Stimulated activated naive B cell treated with anti-CD40 and anti-IgM and Interleukin-4, amounts not matched to agents 10 μg/mL and 1 μg/mL and 100 μg/mL, for 72 hours (primary cell): ENCODE measurements at regions not wholly inside any gene's neighbourhood (a gene's known extent, or its start where the extent isn't known, plus 50 kb on each side); places are given as distances from the start of the nearest gene placed in this dataset.
"Not testable (repeated sequence)": the region's sequence is repeated elsewhere in the genome, so short reads cannot be mapped to it uniquely, and the experiment has no call there.

Source experiments
- ATAC-seq, 2 donors: fragments of 150-1000 bp; cut with Tn5 transposase; replicated peaks; 2 replicates each; pipeline ENCODE4 v1.10.0; 2021; ENCODE audit warnings: moderate library complexity in 1 of 2
- DNase-seq: peaks from one replicate; pipeline ENCODE4 v3.0.0; 2021
- H3K27ac Mint-ChIP-seq: one replicate; pipeline ENCODE4 v1.8.0; 2022; ENCODE audit warnings: mild to moderate bottlenecking, mixed read lengths
- H3K27me3 Mint-ChIP-seq, 2 donors: one replicate each; pipeline ENCODE4 v1.8.0; 2022; ENCODE audit warnings: mixed read lengths in 2 of 2
- H3K36me3 Mint-ChIP-seq, 2 donors: one replicate each; pipeline ENCODE4 v1.8.0; 2022; ENCODE audit warnings: mixed read lengths in 2 of 2, mild to moderate bottlenecking in 1 of 2
- H3K4me1 Mint-ChIP-seq, 2 donors: one replicate each; pipeline ENCODE4 v1.8.0; 2022; ENCODE audit warnings: mixed read lengths in 2 of 2, mild to moderate bottlenecking in 1 of 2
- H3K4me3 Mint-ChIP-seq, 2 donors: one replicate each; pipeline ENCODE4 v1.8.0; 2022; ENCODE audit warnings: mild to moderate bottlenecking in 2 of 2, mixed read lengths in 2 of 2, moderate library complexity in 1 of 2
- H3K9me3 Mint-ChIP-seq, 2 donors: one replicate each; pipeline ENCODE4 v1.8.0; 2022; ENCODE audit warnings: mixed read lengths in 2 of 2, mild to moderate bottlenecking in 1 of 2

- H3K27ac Mint-ChIP-seq = no peak overlapping the region
- H3K4me3 Mint-ChIP-seq = no peak overlapping the region
- no peaks in the 10 kb centered on the region for H3K4me1 Mint-ChIP-seq
- peaks cover 9 to 12% of the 10 kb centered on the region in 2 donors for H3K27me3 Mint-ChIP-seq
- no peak for DNase-seq
- no peaks in the 10 kb centered on the region for H3K9me3 Mint-ChIP-seq
- no peak for ATAC-seq
- no peaks in the 10 kb centered on the region for H3K36me3 Mint-ChIP-seq
Observed at GRCh38 chr3:22378869-22379268, 627.9 kb upstream of the ZNF385D start.

- Mint-ChIP-seq H3K27me3 (peaks cover 0 to 5% of the 10 kb centered on the region in 2 donors), H3K4me3 (no peak overlapping the region), H3K36me3 (no peaks in the 10 kb centered on the region), H3K4me1 (no peaks in the 10 kb centered on the region), H3K9me3 (no peaks in the 10 kb centered on the region), H3K27ac (no peak overlapping the region)
- ATAC-seq (no peak), DNase-seq (no peak)
Observed at GRCh38 chr3:22380253-22380652, 629.2 kb upstream of the ZNF385D start.

GRCh38 chr3:22381564-22381963 lies 630.6 kb upstream of the ZNF385D start:
- DNase-seq = not testable (repeated sequence)

GRCh38 chr3:22383285-22383684 lies 632.3 kb upstream of the ZNF385D start:
- peaks cover 0 to 5% of the 10 kb centered on the region in 2 donors for H3K27me3 Mint-ChIP-seq
- H3K9me3 Mint-ChIP-seq = no peaks in the 10 kb centered on the region
- no peaks in the 10 kb centered on the region for H3K36me3 Mint-ChIP-seq
- DNase-seq (no peak), ATAC-seq (no peak)
- no peak overlapping the region for H3K27ac Mint-ChIP-seq
- no peaks in the 10 kb centered on the region for H3K4me1 Mint-ChIP-seq
- H3K4me3 Mint-ChIP-seq = no peak overlapping the region

More at GRCh38 chr3:22381564-22381963, 630.6 kb upstream of the ZNF385D start:
- not testable (repeated sequence) for H3K9me3 Mint-ChIP-seq, ATAC-seq, H3K27me3 Mint-ChIP-seq, H3K4me1 Mint-ChIP-seq, H3K36me3 Mint-ChIP-seq
- H3K4me3 Mint-ChIP-seq = peak overlapping the region in 1 of 2 donors; percentile 4
- H3K27ac Mint-ChIP-seq = peak overlapping the region; percentile 56

- no peak overlapping the region for H3K27ac Mint-ChIP-seq
- DNase-seq = no peak
- H3K4me1 Mint-ChIP-seq = no peaks in the 10 kb centered on the region
- no peaks in the 10 kb centered on the region for H3K36me3 Mint-ChIP-seq
- no peak overlapping the region for H3K4me3 Mint-ChIP-seq
- no peaks in the 10 kb centered on the region for H3K9me3 Mint-ChIP-seq
- peaks cover 0 to 5% of the 10 kb centered on the region in 2 donors for H3K27me3 Mint-ChIP-seq
- ATAC-seq = no peak
Observed at GRCh38 chr3:22386107-22386506, 635.1 kb upstream of the ZNF385D start.

- Mint-ChIP-seq H3K9me3 (peaks cover 0 to 7% of the 10 kb centered on the region in 2 donors), H3K36me3 (no peaks in the 10 kb centered on the region), H3K4me3 (no peak overlapping the region), H3K4me1 (no peaks in the 10 kb centered on the region), H3K27ac (no peak overlapping the region), H3K27me3 (no peaks in the 10 kb centered on the region)
- ATAC-seq (no peak), DNase-seq (no peak)
Observed at GRCh38 chr3:22392286-22392685, 641.3 kb upstream of the ZNF385D start.

GRCh38 chr3:22392859-22393258 lies 641.8 kb upstream of the ZNF385D start:
- Mint-ChIP-seq H3K9me3 (peaks cover 0 to 7% of the 10 kb centered on the region in 2 donors), H3K27me3 (no peaks in the 10 kb centered on the region), H3K27ac (no peak overlapping the region), H3K4me3 (no peak overlapping the region), H3K36me3 (no peaks in the 10 kb centered on the region), H3K4me1 (no peaks in the 10 kb centered on the region)
- ATAC-seq (no peak), DNase-seq (no peak)

- DNase-seq = no peak
- no peak overlapping the region for H3K27ac Mint-ChIP-seq
- no peaks in the 10 kb centered on the region for H3K36me3 Mint-ChIP-seq
- no peak for ATAC-seq
- no peaks in the 10 kb centered on the region for H3K27me3 Mint-ChIP-seq
- no peaks in the 10 kb centered on the region for H3K4me1 Mint-ChIP-seq
- peaks cover 0 to 9% of the 10 kb centered on the region in 2 donors for H3K9me3 Mint-ChIP-seq
- no peak overlapping the region for H3K4me3 Mint-ChIP-seq
Observed at GRCh38 chr3:22399566-22399965, 648.6 kb upstream of the ZNF385D start.

GRCh38 chr3:22401499-22401898 lies 650.5 kb upstream of the ZNF385D start:
- H3K4me3 Mint-ChIP-seq = no peak overlapping the region
- no peaks in the 10 kb centered on the region for H3K36me3 Mint-ChIP-seq
- H3K27ac Mint-ChIP-seq = no peak overlapping the region
- H3K27me3 Mint-ChIP-seq = no peaks in the 10 kb centered on the region
- ATAC-seq (no peak), DNase-seq (no peak)
- H3K4me1 Mint-ChIP-seq = no peaks in the 10 kb centered on the region
- peaks cover 0 to 6% of the 10 kb centered on the region in 2 donors for H3K9me3 Mint-ChIP-seq

GRCh38 chr3:22414239-22414638 lies 663.2 kb upstream of the ZNF385D start:
- ATAC-seq (no peak), DNase-seq (no peak)
- Mint-ChIP-seq H3K36me3 (no peaks in the 10 kb centered on the region), H3K27me3 (no peaks in the 10 kb centered on the region), H3K9me3 (peaks cover 0 to 6% of the 10 kb centered on the region in 2 donors), H3K4me1 (no peaks in the 10 kb centered on the region), H3K27ac (no peak overlapping the region), H3K4me3 (no peak overlapping the region)

GRCh38 chr3:22416838-22417446 lies 665.9 kb upstream of the ZNF385D start:
- ATAC-seq, H3K27me3 Mint-ChIP-seq, H3K9me3 Mint-ChIP-seq, H3K4me1 Mint-ChIP-seq, H3K27ac Mint-ChIP-seq, H3K36me3 Mint-ChIP-seq, DNase-seq, H3K4me3 Mint-ChIP-seq: not testable (repeated sequence)

GRCh38 chr3:22419261-22419660 lies 668.3 kb upstream of the ZNF385D start:
- H3K4me1 Mint-ChIP-seq = no peaks in the 10 kb centered on the region
- H3K27ac Mint-ChIP-seq = no peak overlapping the region
- no peak for DNase-seq
- no peak for ATAC-seq
- H3K4me3 Mint-ChIP-seq = no peak overlapping the region
- no peaks in the 10 kb centered on the region for H3K27me3 Mint-ChIP-seq
- H3K9me3 Mint-ChIP-seq = peaks cover 0 to 6% of the 10 kb centered on the region in 2 donors
- no peaks in the 10 kb centered on the region for H3K36me3 Mint-ChIP-seq

GRCh38 chr3:22421589-22421988 lies 670.6 kb upstream of the ZNF385D start:
- no peak for DNase-seq
- H3K9me3 Mint-ChIP-seq = peaks cover 0 to 6% of the 10 kb centered on the region in 2 donors
- no peaks in the 10 kb centered on the region for H3K27me3 Mint-ChIP-seq
- H3K27ac Mint-ChIP-seq = no peak overlapping the region
- ATAC-seq = no peak
- H3K36me3 Mint-ChIP-seq = no peaks in the 10 kb centered on the region
- no peaks in the 10 kb centered on the region for H3K4me1 Mint-ChIP-seq
- no peak overlapping the region for H3K4me3 Mint-ChIP-seq

GRCh38 chr3:22431334-22431733 lies 680.3 kb upstream of the ZNF385D start:
- DNase-seq (no peak), ATAC-seq (no peak)
- Mint-ChIP-seq H3K4me3 (no peak overlapping the region), H3K9me3 (no peaks in the 10 kb centered on the region), H3K27ac (no peak overlapping the region), H3K27me3 (no peaks in the 10 kb centered on the region), H3K36me3 (no peaks in the 10 kb centered on the region), H3K4me1 (no peaks in the 10 kb centered on the region)

- Mint-ChIP-seq H3K4me1 (no peaks in the 10 kb centered on the region), H3K27me3 (no peaks in the 10 kb centered on the region), H3K36me3 (no peaks in the 10 kb centered on the region), H3K27ac (no peak overlapping the region), H3K4me3 (no peak overlapping the region), H3K9me3 (no peaks in the 10 kb centered on the region)
- ATAC-seq = no peak
- DNase-seq = no peak
Observed at GRCh38 chr3:22439626-22440025, 688.6 kb upstream of the ZNF385D start.

GRCh38 chr3:22441711-22442110 lies 690.7 kb upstream of the ZNF385D start:
- no peak for DNase-seq
- H3K4me3 Mint-ChIP-seq = no peak overlapping the region
- ATAC-seq = no peak
- H3K27ac Mint-ChIP-seq = no peak overlapping the region
- H3K9me3 Mint-ChIP-seq = peaks cover 0 to 3% of the 10 kb centered on the region in 2 donors
- H3K36me3 Mint-ChIP-seq = no peaks in the 10 kb centered on the region
- H3K27me3 Mint-ChIP-seq = no peaks in the 10 kb centered on the region
- no peaks in the 10 kb centered on the region for H3K4me1 Mint-ChIP-seq
